MCF 10A (cell line): ENCODE measurements at regions not wholly inside any gene's neighbourhood (a gene's known extent, or its start where the extent isn't known, plus 50 kb on each side); places are given as distances from the start of the nearest gene placed in this dataset.
"Not testable (repeated sequence)": the region's sequence is repeated elsewhere in the genome, so short reads cannot be mapped to it uniquely, and the experiment has no call there.

Source experiments
- BruUV-seq: library from RNA; stranded (reverse); fragments of 400-500 nt; replicated peaks from 2 replicates; lab custom pipeline; 2021; lab: Mats Ljungman, UMichigan
- CTCF ChIA-PET: fragments of 300-600 bp; sonication (Branson Sonifier 250); formaldehyde crosslinking; extraction: SDS; loops from one replicate; lab custom pipeline; 2021; ENCODE audit warnings: antibody characterized with exemption, inconsistent platforms; lab: Yijun Ruan, JAX
- POLR2A ChIA-PET: fragments of 300-600, 350-650 bp; sonication (Branson Sonifier 250); formaldehyde crosslinking; extraction: SDS; loops from one replicate; lab custom pipeline; 2020; ENCODE audit warnings: antibody characterized with exemption, inconsistent platforms; lab: Yijun Ruan, JAX
- DNase-seq: peaks from one replicate; pipeline ENCODE4 v3.0.0-alpha.2; 2018; ENCODE audit not compliant: unreplicated experiment
- H3K27ac Mint-ChIP-seq: one replicate; pipeline ENCODE4 v1.8.0; 2022; ENCODE audit warnings: mild to moderate bottlenecking, low read depth, mixed read lengths; ENCODE audit not compliant: unreplicated experiment
- H3K27me3 Mint-ChIP-seq: one replicate; pipeline ENCODE4 v1.8.0; 2022; ENCODE audit warnings: mixed read lengths; ENCODE audit not compliant: insufficient read depth, unreplicated experiment
- H3K36me3 Mint-ChIP-seq: one replicate; pipeline ENCODE4 v1.8.0; 2022; ENCODE audit warnings: mild to moderate bottlenecking, moderate library complexity, mixed read lengths; ENCODE audit not compliant: insufficient read depth, unreplicated experiment
- H3K4me1 Mint-ChIP-seq: one replicate; pipeline ENCODE4 v1.8.0; 2022; ENCODE audit warnings: mixed read lengths; ENCODE audit not compliant: insufficient read depth, unreplicated experiment
- H3K4me3 Mint-ChIP-seq: one replicate; pipeline ENCODE4 v1.8.0; 2022; ENCODE audit warnings: mild to moderate bottlenecking, moderate library complexity, mixed read lengths; ENCODE audit not compliant: unreplicated experiment
- H3K9me3 Mint-ChIP-seq: one replicate; pipeline ENCODE4 v1.8.0; 2022; ENCODE audit warnings: mixed read lengths; ENCODE audit not compliant: unreplicated experiment
- intact Hi-C: fragments of 100-400 bp; cut with micrococcal nuclease; formaldehyde crosslinking; loops from 2 replicates; pipeline ENCODE4 v1.14.1; 2022
- TF ChIP-seq, protein P1 (sequence below): fragments of 200-600 bp; IDR thresholded peaks from one replicate; pipeline ENCODE4 v1.8.0; 2022; ENCODE audit warnings: antibody characterized with exemption, mild to moderate bottlenecking; ENCODE audit not compliant: unreplicated experiment

DNA sequence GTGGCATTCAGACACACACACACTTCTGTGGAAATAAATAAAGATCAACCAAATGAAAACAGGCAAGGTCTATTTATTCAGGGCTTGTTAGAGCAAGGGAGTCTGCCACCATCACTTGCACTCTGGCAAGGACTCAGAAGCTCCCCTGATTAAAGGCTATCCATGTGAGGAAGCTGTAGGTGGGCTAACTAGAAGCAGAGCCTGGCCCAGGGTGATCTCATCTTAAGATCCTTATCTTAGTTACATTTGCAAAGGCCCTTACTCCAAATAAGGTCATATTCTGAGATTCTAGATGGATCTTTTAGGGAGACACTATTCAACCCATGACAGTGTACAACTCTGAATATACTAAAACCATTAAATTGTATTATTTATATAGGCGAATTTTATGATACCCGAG lies 190.0 kb upstream of the SRD5A2 start:
- no peaks in the 10 kb centered on the region for H3K27me3 Mint-ChIP-seq
- no peak overlapping the region for H3K4me3 Mint-ChIP-seq
- no peak overlapping the region for H3K27ac Mint-ChIP-seq
- ChIA-PET CTCF (no interaction called here), POLR2A (no interaction called here)
- BruUV-seq = no TSS peak
- H3K9me3 Mint-ChIP-seq = peaks cover 7% of the 10 kb centered on the region
- DNase-seq = no peak
- TF ChIP-seq, protein P1, sequence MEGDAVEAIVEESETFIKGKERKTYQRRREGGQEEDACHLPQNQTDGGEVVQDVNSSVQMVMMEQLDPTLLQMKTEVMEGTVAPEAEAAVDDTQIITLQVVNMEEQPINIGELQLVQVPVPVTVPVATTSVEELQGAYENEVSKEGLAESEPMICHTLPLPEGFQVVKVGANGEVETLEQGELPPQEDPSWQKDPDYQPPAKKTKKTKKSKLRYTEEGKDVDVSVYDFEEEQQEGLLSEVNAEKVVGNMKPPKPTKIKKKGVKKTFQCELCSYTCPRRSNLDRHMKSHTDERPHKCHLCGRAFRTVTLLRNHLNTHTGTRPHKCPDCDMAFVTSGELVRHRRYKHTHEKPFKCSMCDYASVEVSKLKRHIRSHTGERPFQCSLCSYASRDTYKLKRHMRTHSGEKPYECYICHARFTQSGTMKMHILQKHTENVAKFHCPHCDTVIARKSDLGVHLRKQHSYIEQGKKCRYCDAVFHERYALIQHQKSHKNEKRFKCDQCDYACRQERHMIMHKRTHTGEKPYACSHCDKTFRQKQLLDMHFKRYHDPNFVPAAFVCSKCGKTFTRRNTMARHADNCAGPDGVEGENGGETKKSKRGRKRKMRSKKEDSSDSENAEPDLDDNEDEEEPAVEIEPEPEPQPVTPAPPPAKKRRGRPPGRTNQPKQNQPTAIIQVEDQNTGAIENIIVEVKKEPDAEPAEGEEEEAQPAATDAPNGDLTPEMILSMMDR = no peak
- H3K4me1 Mint-ChIP-seq = no peaks in the 10 kb centered on the region
- intact Hi-C loops = no loop called here
- no peaks in the 10 kb centered on the region for H3K36me3 Mint-ChIP-seq

DNA sequence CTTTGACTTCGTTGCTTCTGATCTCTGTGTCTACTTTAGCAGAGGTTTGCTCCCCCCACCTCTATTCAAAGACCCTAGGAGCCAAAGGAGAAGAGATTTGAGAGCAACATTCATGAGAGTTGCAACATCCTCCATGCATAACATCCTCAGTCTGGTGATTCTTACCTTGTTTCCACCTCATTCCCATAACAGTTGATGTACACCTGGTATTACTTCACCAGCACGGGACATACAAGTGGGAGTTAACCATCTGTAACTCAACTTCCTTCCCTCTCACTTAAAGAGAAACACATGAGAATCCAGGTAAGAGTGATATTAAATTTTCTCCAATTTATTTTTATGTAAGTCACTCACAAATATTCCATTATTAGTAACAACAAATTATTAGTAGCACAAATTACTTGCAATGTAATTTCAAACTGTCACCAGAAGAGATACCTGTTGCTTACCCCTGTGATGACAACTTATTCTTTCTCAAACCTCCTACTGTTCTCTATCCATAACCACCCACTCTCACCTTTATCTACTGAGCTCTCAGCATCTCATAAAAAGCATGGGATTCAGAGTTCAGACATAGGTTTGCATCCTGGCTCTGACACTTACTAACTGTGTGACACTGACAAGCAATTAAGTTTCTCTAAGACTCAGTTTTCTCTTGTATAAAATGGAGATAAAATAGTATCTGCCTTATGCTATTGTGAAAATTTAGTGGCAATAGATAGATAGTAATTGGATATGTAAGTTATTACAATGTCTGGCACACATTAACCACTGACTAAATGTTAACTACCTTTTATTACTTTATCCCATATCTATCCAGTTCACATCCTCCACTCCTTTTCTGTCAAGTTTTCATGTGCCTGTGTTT lies 184.6 kb upstream of the SRD5A2 start:
- ChIA-PET CTCF (interaction anchor here (0.6 kb wide), 2 partner anchors 270 to 1506 kb away, joined by 3 read pairs; no protein-coding TSS in a partner anchor), POLR2A (interaction anchor here (0.6 kb wide), 2 partner anchors 369 to 566 kb away, joined by 3 read pairs; no protein-coding TSS in a partner anchor)
- TF ChIP-seq, protein P1 = no peak
- intact Hi-C loops = no loop called here
- H3K27me3 Mint-ChIP-seq = no peaks in the 10 kb centered on the region
- peak; percentile 1 for DNase-seq
- peaks cover 13% of the 10 kb centered on the region for H3K9me3 Mint-ChIP-seq
- no peaks in the 10 kb centered on the region for H3K4me1 Mint-ChIP-seq
- H3K4me3 Mint-ChIP-seq = no peak overlapping the region
- H3K36me3 Mint-ChIP-seq = no peaks in the 10 kb centered on the region
- no TSS peak for BruUV-seq
- no peak overlapping the region for H3K27ac Mint-ChIP-seq

DNA sequence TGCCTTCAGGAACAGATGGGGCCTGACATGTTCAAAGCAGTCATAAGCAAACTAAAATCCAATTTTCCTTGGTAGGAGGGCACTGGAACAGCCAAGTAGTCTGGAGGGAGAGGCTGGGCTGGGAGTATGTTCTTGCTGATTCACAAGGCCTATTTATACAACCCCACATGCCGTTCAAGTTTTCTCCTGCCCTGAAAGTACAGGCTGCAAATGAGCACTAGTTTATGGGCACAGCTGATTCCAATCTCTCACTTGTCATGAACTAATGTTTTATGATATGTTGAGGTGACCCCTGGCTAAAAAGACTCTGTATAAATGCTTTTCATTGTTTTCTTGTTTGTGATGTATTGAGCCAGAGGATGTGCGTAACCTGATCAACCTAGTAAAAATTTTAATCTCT lies 183.4 kb upstream of the SRD5A2 start:
- CTCF ChIA-PET = no interaction called here
- H3K4me3 Mint-ChIP-seq = no peak overlapping the region
- TF ChIP-seq, protein P1 = no peak
- intact Hi-C loops = no loop called here
- no peak for DNase-seq
- peaks cover 14% of the 10 kb centered on the region for H3K9me3 Mint-ChIP-seq
- H3K27ac Mint-ChIP-seq = no peak overlapping the region
- H3K36me3 Mint-ChIP-seq = no peaks in the 10 kb centered on the region
- no TSS peak for BruUV-seq
- no peaks in the 10 kb centered on the region for H3K27me3 Mint-ChIP-seq
- POLR2A ChIA-PET = no interaction called here
- H3K4me1 Mint-ChIP-seq = no peaks in the 10 kb centered on the region

DNA sequence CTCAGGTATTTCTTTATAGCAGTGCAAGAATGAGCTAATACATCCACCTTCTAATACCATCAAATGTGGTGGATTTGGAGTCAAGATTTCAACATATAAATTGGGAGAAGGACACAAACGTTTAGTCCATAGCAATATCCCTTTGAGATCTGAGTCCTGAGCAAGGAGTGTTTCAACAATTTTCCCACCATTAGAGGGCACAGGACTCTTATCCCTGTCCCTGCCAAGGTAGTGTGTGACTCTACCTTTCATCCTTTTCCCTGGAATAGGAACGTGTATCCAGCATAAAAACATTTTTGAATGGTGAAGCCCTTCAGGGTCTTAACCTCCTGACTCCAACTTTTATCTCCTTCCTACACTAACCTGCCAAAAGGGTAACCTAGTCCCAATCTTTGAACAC lies 181.3 kb upstream of the SRD5A2 start:
- Mint-ChIP-seq H3K4me3 (no peak overlapping the region), H3K36me3 (no peaks in the 10 kb centered on the region), H3K27me3 (no peaks in the 10 kb centered on the region), H3K27ac (no peak overlapping the region), H3K4me1 (no peaks in the 10 kb centered on the region), H3K9me3 (peaks cover 11% of the 10 kb centered on the region)
- ChIA-PET POLR2A (no interaction called here), CTCF (interaction anchor here (0.6 kb wide), 1 partner anchor 10 kb away, joined by 3 read pairs; no protein-coding TSS in a partner anchor)
- no peak for DNase-seq
- intact Hi-C loops = no loop called here
- no TSS peak for BruUV-seq
- TF ChIP-seq, protein P1 = no peak

DNA sequence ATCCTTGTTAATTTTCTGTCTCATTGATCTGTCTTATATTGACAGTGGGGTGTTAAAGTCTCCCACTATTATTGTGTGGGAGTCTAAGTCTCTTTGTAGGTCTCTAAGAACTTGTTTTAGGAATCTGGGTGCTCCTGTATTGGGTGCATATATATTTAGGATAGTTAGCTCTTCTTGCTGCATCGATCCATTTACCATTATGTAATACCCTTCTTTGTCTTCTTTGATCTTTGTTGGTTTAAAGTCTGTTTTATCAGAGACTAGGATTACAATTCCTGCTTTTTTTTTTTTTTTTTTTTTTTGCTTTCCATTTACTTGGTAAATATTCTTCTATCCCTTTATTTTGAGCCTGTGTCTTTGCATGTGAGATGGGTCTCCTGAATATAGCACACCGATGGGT lies 176.6 kb upstream of the SRD5A2 start:
- H3K9me3 Mint-ChIP-seq, POLR2A ChIA-PET, H3K4me3 Mint-ChIP-seq, intact Hi-C loops, H3K4me1 Mint-ChIP-seq, H3K27me3 Mint-ChIP-seq, DNase-seq, CTCF ChIA-PET, H3K36me3 Mint-ChIP-seq, BruUV-seq, H3K27ac Mint-ChIP-seq: not testable (repeated sequence)

DNA sequence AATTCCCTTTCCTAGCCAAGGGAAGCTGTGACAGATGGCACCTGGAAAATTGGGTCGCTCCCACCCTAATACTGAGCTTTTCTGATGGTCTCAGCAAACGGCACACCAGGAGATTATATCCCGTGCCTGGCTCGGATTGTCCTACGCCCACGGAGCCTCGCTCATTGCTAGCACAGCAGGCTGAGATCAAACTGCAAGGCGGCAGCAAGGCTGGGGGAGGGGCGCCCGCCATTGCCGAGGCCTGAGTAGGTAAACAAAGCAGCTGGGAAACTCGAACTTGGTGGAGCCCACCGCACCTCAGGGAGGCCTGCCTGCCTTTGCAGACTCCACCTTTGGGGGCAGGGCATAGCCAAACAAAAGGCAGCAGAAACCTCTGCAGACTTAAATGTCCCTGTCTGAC lies 168.0 kb upstream of the SRD5A2 start:
- H3K36me3 Mint-ChIP-seq, BruUV-seq, H3K27ac Mint-ChIP-seq, DNase-seq, H3K4me3 Mint-ChIP-seq, POLR2A ChIA-PET, H3K4me1 Mint-ChIP-seq, intact Hi-C loops, H3K27me3 Mint-ChIP-seq: not testable (repeated sequence)
- CTCF ChIA-PET = interaction anchor here (0.7 kb wide), 1 partner anchor 99 kb away, joined by 3 read pairs; no protein-coding TSS in a partner anchor
- H3K9me3 Mint-ChIP-seq = peaks cover 11% of the 10 kb centered on the region
